Activated T-helper 2 cell treated with anti-CD3 and anti-CD28 coated beads, Interferon-gamma antibody, Interleukin-2, Interleukin-4, amounts not matched to agents 10 μg/mL and 5 μg/mL and 100 μg/mL, durations not matched to agents 14 hours and 24 hours and 36 hours (primary cell): ENCODE measurements at regions not wholly inside any gene's neighbourhood (a gene's known extent, or its start where the extent isn't known, plus 50 kb on each side); places are given as distances from the start of the nearest gene placed in this dataset.

Source experiments
- DNase-seq: peaks from one replicate; pipeline ENCODE4 v3.0.0; 2021; ENCODE audit warnings: low spot score
- H3K27ac Mint-ChIP-seq: one replicate; pipeline ENCODE4 v1.8.0; 2021; ENCODE audit warnings: mixed read lengths
- H3K27me3 Mint-ChIP-seq: one replicate; pipeline ENCODE4 v1.8.0; 2021; ENCODE audit warnings: low read depth, mixed read lengths
- H3K36me3 Mint-ChIP-seq: one replicate; pipeline ENCODE4 v1.8.0; 2021; ENCODE audit warnings: low read depth, mixed read lengths
- H3K4me1 Mint-ChIP-seq: one replicate; pipeline ENCODE4 v1.8.0; 2021; ENCODE audit warnings: low read depth, mixed read lengths
- H3K4me3 Mint-ChIP-seq: one replicate; pipeline ENCODE4 v1.8.0; 2021; ENCODE audit warnings: low read depth, mild to moderate bottlenecking, moderate library complexity, mixed read lengths
- H3K9me3 Mint-ChIP-seq: one replicate; pipeline ENCODE4 v1.8.0; 2021; ENCODE audit warnings: mixed read lengths
- intact Hi-C: fragments of 100-400 bp; cut with micrococcal nuclease; formaldehyde crosslinking; loops from one replicate; pipeline ENCODE4 v1.15.1; 2023

GRCh38 chr1:220991959-220992704 is 112.9 kb downstream of the HLX start:
- H3K9me3 Mint-ChIP-seq = peaks cover 4% of the 10 kb centered on the region
- H3K4me1 Mint-ChIP-seq = peaks cover 3% of the 10 kb centered on the region
- intact Hi-C loops = no loop called here
- no peak overlapping the region for H3K4me3 Mint-ChIP-seq
- H3K27ac Mint-ChIP-seq = no peak overlapping the region
- no peaks in the 10 kb centered on the region for H3K36me3 Mint-ChIP-seq
- no peaks in the 10 kb centered on the region for H3K27me3 Mint-ChIP-seq
- no peak for DNase-seq

- H3K4me3 Mint-ChIP-seq = no peak overlapping the region
- H3K36me3 Mint-ChIP-seq = no peaks in the 10 kb centered on the region
- no peak for DNase-seq
- H3K27me3 Mint-ChIP-seq = no peaks in the 10 kb centered on the region
- H3K9me3 Mint-ChIP-seq = peaks cover 4% of the 10 kb centered on the region
- intact Hi-C loops = no loop called here
- H3K4me1 Mint-ChIP-seq = peaks cover 3% of the 10 kb centered on the region
- no peak overlapping the region for H3K27ac Mint-ChIP-seq
These were observed 113.4 kb downstream of the HLX start for GRCh38 chr1:220992705-220993052.

GRCh38 chr1:220994671-220995070 is 115.4 kb downstream of the HLX start:
- intact Hi-C loops = no loop called here
- Mint-ChIP-seq H3K27me3 (no peaks in the 10 kb centered on the region), H3K9me3 (peaks cover 4% of the 10 kb centered on the region), H3K27ac (no peak overlapping the region), H3K4me3 (no peak overlapping the region), H3K36me3 (no peaks in the 10 kb centered on the region), H3K4me1 (peaks cover 3% of the 10 kb centered on the region)
- no peak for DNase-seq

- no peak for DNase-seq
- Mint-ChIP-seq H3K4me3 (no peak overlapping the region), H3K27ac (no peak overlapping the region), H3K4me1 (no peaks in the 10 kb centered on the region), H3K9me3 (peaks cover 4% of the 10 kb centered on the region), H3K27me3 (no peaks in the 10 kb centered on the region), H3K36me3 (no peaks in the 10 kb centered on the region)
- intact Hi-C loops = no loop called here
These were observed 118.5 kb downstream of the HLX start for GRCh38 chr1:220997791-220998190.

- Mint-ChIP-seq H3K4me1 (no peaks in the 10 kb centered on the region), H3K9me3 (peaks cover 4% of the 10 kb centered on the region), H3K4me3 (no peak overlapping the region), H3K27me3 (no peaks in the 10 kb centered on the region), H3K36me3 (no peaks in the 10 kb centered on the region), H3K27ac (no peak overlapping the region)
- intact Hi-C loops = no loop called here
- no peak for DNase-seq
These were observed 120.9 kb downstream of the HLX start for GRCh38 chr1:220999872-221000863.

- intact Hi-C loops = no loop called here
- Mint-ChIP-seq H3K4me3 (no peak overlapping the region), H3K9me3 (peaks cover 4% of the 10 kb centered on the region), H3K27me3 (no peaks in the 10 kb centered on the region), H3K36me3 (no peaks in the 10 kb centered on the region), H3K27ac (no peak overlapping the region), H3K4me1 (no peaks in the 10 kb centered on the region)
- no peak for DNase-seq
These were observed 121.9 kb downstream of the HLX start for GRCh38 chr1:221001167-221001566.

GRCh38 chr1:221002601-221003000 is 123.4 kb downstream of the HLX start:
- no peak for DNase-seq
- Mint-ChIP-seq H3K9me3 (no peaks in the 10 kb centered on the region), H3K27ac (no peak overlapping the region), H3K36me3 (no peaks in the 10 kb centered on the region), H3K27me3 (no peaks in the 10 kb centered on the region), H3K4me3 (no peak overlapping the region), H3K4me1 (no peaks in the 10 kb centered on the region)
- intact Hi-C loops = no loop called here

- intact Hi-C loops = no loop called here
- Mint-ChIP-seq H3K4me3 (no peak overlapping the region), H3K27me3 (no peaks in the 10 kb centered on the region), H3K27ac (no peak overlapping the region), H3K4me1 (no peaks in the 10 kb centered on the region), H3K36me3 (no peaks in the 10 kb centered on the region), H3K9me3 (no peaks in the 10 kb centered on the region)
- no peak for DNase-seq
These were observed 131.9 kb downstream of the HLX start for GRCh38 chr1:221011145-221011544.

GRCh38 chr1:221012120-221012519 is 132.9 kb downstream of the HLX start:
- no peak for DNase-seq
- Mint-ChIP-seq H3K36me3 (no peaks in the 10 kb centered on the region), H3K4me1 (no peaks in the 10 kb centered on the region), H3K4me3 (no peak overlapping the region), H3K27ac (no peak overlapping the region), H3K9me3 (no peaks in the 10 kb centered on the region), H3K27me3 (no peaks in the 10 kb centered on the region)
- intact Hi-C loops = no loop called here

GRCh38 chr1:221013691-221014660 is 134.7 kb downstream of the HLX start:
- no peak overlapping the region for H3K27ac Mint-ChIP-seq
- no peaks in the 10 kb centered on the region for H3K27me3 Mint-ChIP-seq
- H3K4me3 Mint-ChIP-seq = no peak overlapping the region
- intact Hi-C loops = no loop called here
- no peaks in the 10 kb centered on the region for H3K4me1 Mint-ChIP-seq
- DNase-seq = no peak
- H3K36me3 Mint-ChIP-seq = no peaks in the 10 kb centered on the region
- no peaks in the 10 kb centered on the region for H3K9me3 Mint-ChIP-seq

- DNase-seq = no peak
- intact Hi-C loops = no loop called here
- Mint-ChIP-seq H3K27me3 (no peaks in the 10 kb centered on the region), H3K4me1 (no peaks in the 10 kb centered on the region), H3K27ac (no peak overlapping the region), H3K36me3 (no peaks in the 10 kb centered on the region), H3K4me3 (no peak overlapping the region), H3K9me3 (no peaks in the 10 kb centered on the region)
These were observed 136.0 kb downstream of the HLX start for GRCh38 chr1:221015159-221015790.

- DNase-seq = no peak
- intact Hi-C loops = no loop called here
- H3K4me3 Mint-ChIP-seq = no peak overlapping the region
- no peaks in the 10 kb centered on the region for H3K36me3 Mint-ChIP-seq
- no peaks in the 10 kb centered on the region for H3K9me3 Mint-ChIP-seq
- H3K27me3 Mint-ChIP-seq = no peaks in the 10 kb centered on the region
- no peak overlapping the region for H3K27ac Mint-ChIP-seq
- no peaks in the 10 kb centered on the region for H3K4me1 Mint-ChIP-seq
These were observed 137.5 kb downstream of the HLX start for GRCh38 chr1:221016751-221017150.
